HG03520 (cell line): ENCODE measurements at regions not wholly inside any gene's neighbourhood (a gene's known extent, or its start where the extent isn't known, plus 50 kb on each side); places are given as distances from the start of the nearest gene placed in this dataset.

Experiments
- ATAC-seq: cut with Tn5 transposase; IDR thresholded peaks from one replicate; pipeline ENCODE4 v1.9.1; 2021; ENCODE audit warnings: mild to moderate bottlenecking, moderate library complexity; ENCODE audit not compliant: unreplicated experiment

GRCh38 chr2:64361151-64361938 lies 92.6 kb upstream of the LGALSL start:
- no peak for ATAC-seq

GRCh38 chr2:64362562-64363026 lies 91.4 kb upstream of the LGALSL start:
- no peak for ATAC-seq

- ATAC-seq = no peak
These were observed 90.8 kb upstream of the LGALSL start for GRCh38 chr2:64363140-64363539.

GRCh38 chr2:64363848-64364247 lies 90.1 kb upstream of the LGALSL start:
- ATAC-seq = no peak

GRCh38 chr2:64367444-64368232 lies 86.3 kb upstream of the LGALSL start:
- no peak for ATAC-seq

- no peak for ATAC-seq
These were observed 84.3 kb upstream of the LGALSL start for GRCh38 chr2:64369706-64370105.

- no peak for ATAC-seq
These were observed 82.2 kb upstream of the LGALSL start for GRCh38 chr2:64371727-64372126.

- ATAC-seq = no peak
These were observed 79.3 kb upstream of the LGALSL start for GRCh38 chr2:64374686-64375085.

GRCh38 chr2:64376926-64377325 lies 77.0 kb upstream of the LGALSL start:
- no peak for ATAC-seq

GRCh38 chr2:64379186-64379585 lies 74.8 kb upstream of the LGALSL start:
- no peak for ATAC-seq

GRCh38 chr2:64380853-64381527 lies 73.0 kb upstream of the LGALSL start:
- no peak for ATAC-seq

- ATAC-seq = no peak
These were observed 70.9 kb upstream of the LGALSL start for GRCh38 chr2:64383016-64383591.

GRCh38 chr2:64383881-64384280 lies 70.1 kb upstream of the LGALSL start:
- no peak for ATAC-seq

GRCh38 chr2:64386676-64387075 lies 67.3 kb upstream of the LGALSL start:
- ATAC-seq = no peak

GRCh38 chr2:64390586-64390985 lies 63.4 kb upstream of the LGALSL start:
- no peak for ATAC-seq

GRCh38 chr2:64391424-64391823 lies 62.5 kb upstream of the LGALSL start:
- ATAC-seq = no peak

- ATAC-seq = no peak
These were observed 62.0 kb upstream of the LGALSL start for GRCh38 chr2:64391940-64392339.

- no peak for ATAC-seq
These were observed 61.4 kb upstream of the LGALSL start for GRCh38 chr2:64392529-64392928.

GRCh38 chr2:64393383-64394010 lies 60.5 kb upstream of the LGALSL start:
- ATAC-seq = no peak

- no peak for ATAC-seq
These were observed 59.8 kb upstream of the LGALSL start for GRCh38 chr2:64394153-64394552.

- ATAC-seq = no peak
These were observed 58.0 kb upstream of the LGALSL start for GRCh38 chr2:64396001-64396400.
